Neural cell (in vitro differentiated cells): ENCODE measurements at regions not wholly inside any gene's neighbourhood (a gene's known extent, or its start where the extent isn't known, plus 50 kb on each side); places are given as distances from the start of the nearest gene placed in this dataset.
"Not testable (repeated sequence)": the region's sequence is repeated elsewhere in the genome, so short reads cannot be mapped to it uniquely, and the experiment has no call there.

Source experiments
- H2AFZ ChIP-seq: fragments of 200-600, 300-800 bp; sonication (generic), shearing (Covaris generic); 2 replicates; pipeline ENCODE4 v1.6.0; 2014; ENCODE audit warnings: low read depth, mild to moderate bottlenecking, antibody characterized with exemption, low read length, moderate library complexity
- H3F3A ChIP-seq: fragments of 200-600 bp; shearing (Covaris generic); 2 replicates; pipeline ENCODE4 v1.6.1; 2016; ENCODE audit warnings: mild to moderate bottlenecking, moderate library complexity, mixed read lengths, antibody characterized with exemption, low read length; ENCODE audit not compliant: insufficient read depth, poor library complexity, severe bottlenecking
- H3K27ac ChIP-seq: fragments of 200-600, 300-800 bp; sonication (generic), shearing (Covaris generic); 2 replicates; pipeline ENCODE4 v1.5.1; 2014; ENCODE audit warnings: mild to moderate bottlenecking, low read length, moderate library complexity
- H3K27me3 ChIP-seq: fragments of 300-800, 200-600 bp; sonication (generic), shearing (Covaris generic); 2 replicates; pipeline ENCODE4 v1.6.0; 2014; ENCODE audit warnings: mild to moderate bottlenecking, low read depth, low read length, moderate library complexity; ENCODE audit not compliant: insufficient read depth
- H3K36me3 ChIP-seq: fragments of 300-800, 200-600 bp; sonication (generic), shearing (Covaris generic); 2 replicates; pipeline ENCODE4 v1.5.1; 2014; ENCODE audit warnings: mild to moderate bottlenecking, antibody characterized with exemption, low read length, moderate library complexity; ENCODE audit not compliant: insufficient read depth
- H3K4me2 ChIP-seq: fragments of 300-800, 200-600 bp; sonication (generic), shearing (Covaris generic); 2 replicates; pipeline ENCODE4 v1.6.0; 2014; ENCODE audit warnings: mild to moderate bottlenecking, low read length
- H3K4me3 ChIP-seq: fragments of 300-800, 200-600 bp; sonication (generic), shearing (Covaris generic); 2 replicates; pipeline ENCODE4 v1.5.1; 2014; ENCODE audit warnings: mild to moderate bottlenecking, low read length, moderate library complexity
- H3K79me2 ChIP-seq: fragments of 200-600 bp; shearing (Covaris generic); replicated peaks from 2 replicates; pipeline ENCODE4 v1.6.0; 2014; ENCODE audit warnings: mild to moderate bottlenecking, low read length, moderate library complexity; ENCODE audit not compliant: insufficient read depth
- H3K9ac ChIP-seq: fragments of 300-800, 200-600 bp; sonication (generic), shearing (Covaris generic); 2 replicates; pipeline ENCODE4 v1.6.1; 2016; ENCODE audit warnings: mild to moderate bottlenecking, low read length, mixed read lengths
- H3K9me2 ChIP-seq: fragments of 200-600 bp; shearing (Covaris generic); 2 replicates; pipeline ENCODE4 v1.6.1; 2016; ENCODE audit warnings: mild to moderate bottlenecking, low read length, mixed read lengths; ENCODE audit not compliant: insufficient read depth
- H3K9me3 ChIP-seq: fragments of 200-600, 300-800 bp; sonication (generic), shearing (Covaris generic); 2 replicates; pipeline ENCODE4 v1.6.1; 2016; ENCODE audit warnings: mild to moderate bottlenecking, mixed run types, low read length, moderate library complexity, mixed read lengths
- H4K20me1 ChIP-seq: fragments of 200-600 bp; shearing (Covaris generic); 2 replicates; pipeline ENCODE4 v1.6.1; 2016; ENCODE audit warnings: mild to moderate bottlenecking, mixed run types; ENCODE audit not compliant: insufficient read depth
- EP300 ChIP-seq: fragments of 450-650 bp; conservative IDR thresholded peaks from 2 replicates; pipeline ENCODE4 v1.6.1; 2014; ENCODE audit warnings: antibody characterized with exemption, mild to moderate bottlenecking, moderate library complexity; ENCODE audit not compliant: poor library complexity, severe bottlenecking
- EZH2 ChIP-seq: fragments of 200-600, 300-800 bp; shearing (Covaris generic), sonication (generic); IDR thresholded peaks from 2 replicates; pipeline ENCODE4 v1.6.1; 2014; ENCODE audit warnings: antibody characterized with exemption, low read length, borderline replicate concordance, mild to moderate bottlenecking; ENCODE audit not compliant: insufficient read depth, poor library complexity, severe bottlenecking
- MXI1 ChIP-seq: fragments of 450-650 bp; conservative IDR thresholded peaks from 2 replicates; pipeline ENCODE4 v1.6.1; 2014; ENCODE audit warnings: antibody characterized with exemption, mild to moderate bottlenecking; ENCODE audit not compliant: poor library complexity, severe bottlenecking
- POLR2AphosphoS5 ChIP-seq: IDR thresholded peaks from 2 replicates; pipeline ENCODE4 v1.6.1; 2012
- RAD21 ChIP-seq: fragments of 450-650 bp; conservative IDR thresholded peaks from 2 replicates; pipeline ENCODE4 v1.6.1; 2014; ENCODE audit warnings: antibody characterized with exemption, mild to moderate bottlenecking, moderate library complexity
- REST ChIP-seq: IDR thresholded peaks from 2 replicates; pipeline ENCODE4 v1.6.1; 2012; ENCODE audit warnings: borderline replicate concordance
- SMC3 ChIP-seq: fragments of 450-650 bp; conservative IDR thresholded peaks from 2 replicates; pipeline ENCODE4 v1.6.1; 2014; ENCODE audit warnings: antibody characterized with exemption, mild to moderate bottlenecking, moderate library complexity; ENCODE audit not compliant: poor library complexity
- TAF1 ChIP-seq: IDR thresholded peaks from 2 replicates; pipeline ENCODE4 v1.6.1; 2012; ENCODE audit warnings: low read depth
- TF ChIP-seq, protein P1 (sequence below): fragments of 450-650 bp; IDR thresholded peaks from 2 replicates; pipeline ENCODE4 v1.5.1; 2014; ENCODE audit warnings: antibody characterized with exemption, mild to moderate bottlenecking, moderate library complexity; ENCODE audit not compliant: poor library complexity, severe bottlenecking

- H3K27ac ChIP-seq, H3K36me3 ChIP-seq, H3K4me3 ChIP-seq, H2AFZ ChIP-seq, H3K27me3 ChIP-seq, H3K9me2 ChIP-seq, H3K9ac ChIP-seq, H3F3A ChIP-seq, H3K4me2 ChIP-seq, H3K9me3 ChIP-seq, H4K20me1 ChIP-seq, H3K79me2 ChIP-seq: not testable (repeated sequence)
These were observed 494.7 kb downstream of the IGSF11 start for GRCh38 chr3:118539820-118540447.

GRCh38 chr3:118540448-118540821 lies 494.2 kb downstream of the IGSF11 start:
- not testable (repeated sequence) for H3K4me2 ChIP-seq, H3K9me2 ChIP-seq, H3F3A ChIP-seq, H3K79me2 ChIP-seq, H3K27ac ChIP-seq, H3K9me3 ChIP-seq, H2AFZ ChIP-seq, H3K36me3 ChIP-seq, H3K9ac ChIP-seq, H4K20me1 ChIP-seq, H3K27me3 ChIP-seq, H3K4me3 ChIP-seq

- H3K27me3 ChIP-seq = no peaks in the 10 kb centered on the region
These were observed 493.8 kb downstream of the IGSF11 start for GRCh38 chr3:118540826-118541225.

More at GRCh38 chr3:118540826-118541225, 493.8 kb downstream of the IGSF11 start:
- TF ChIP-seq EP300 (no peak), REST (no peak), TAF1 (no peak), SMC3 (no peak), RAD21 (no peak), POLR2AphosphoS5 (no peak), EZH2 (no peak), MXI1 (no peak)
- TF ChIP-seq, protein P1, sequence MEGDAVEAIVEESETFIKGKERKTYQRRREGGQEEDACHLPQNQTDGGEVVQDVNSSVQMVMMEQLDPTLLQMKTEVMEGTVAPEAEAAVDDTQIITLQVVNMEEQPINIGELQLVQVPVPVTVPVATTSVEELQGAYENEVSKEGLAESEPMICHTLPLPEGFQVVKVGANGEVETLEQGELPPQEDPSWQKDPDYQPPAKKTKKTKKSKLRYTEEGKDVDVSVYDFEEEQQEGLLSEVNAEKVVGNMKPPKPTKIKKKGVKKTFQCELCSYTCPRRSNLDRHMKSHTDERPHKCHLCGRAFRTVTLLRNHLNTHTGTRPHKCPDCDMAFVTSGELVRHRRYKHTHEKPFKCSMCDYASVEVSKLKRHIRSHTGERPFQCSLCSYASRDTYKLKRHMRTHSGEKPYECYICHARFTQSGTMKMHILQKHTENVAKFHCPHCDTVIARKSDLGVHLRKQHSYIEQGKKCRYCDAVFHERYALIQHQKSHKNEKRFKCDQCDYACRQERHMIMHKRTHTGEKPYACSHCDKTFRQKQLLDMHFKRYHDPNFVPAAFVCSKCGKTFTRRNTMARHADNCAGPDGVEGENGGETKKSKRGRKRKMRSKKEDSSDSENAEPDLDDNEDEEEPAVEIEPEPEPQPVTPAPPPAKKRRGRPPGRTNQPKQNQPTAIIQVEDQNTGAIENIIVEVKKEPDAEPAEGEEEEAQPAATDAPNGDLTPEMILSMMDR = no peak
- Histone ChIP-seq H3K36me3 (no peaks in the 10 kb centered on the region), H3K9me3 (no peaks in the 10 kb centered on the region), H3K4me3 (no peak overlapping the region), H3K9me2 (no peaks in the 10 kb centered on the region), H3K4me2 (no peak overlapping the region), H2AFZ (no peak overlapping the region), H3K79me2 (no peaks in the 10 kb centered on the region), H3F3A (no peaks in the 10 kb centered on the region), H4K20me1 (no peaks in the 10 kb centered on the region), H3K27ac (no peak overlapping the region), H3K9ac (no peak overlapping the region)
